SK-N-SH (cell line): ENCODE measurements at regions not wholly inside any gene's neighbourhood (a gene's known extent, or its start where the extent isn't known, plus 50 kb on each side); places are given as distances from the start of the nearest gene placed in this dataset.

Experiments
- CTCF ChIA-PET: fragments of 300-600, 350-600 bp; formaldehyde crosslinking; extraction: SDS; loops from one replicate; lab custom pipeline; 2021; lab: Yijun Ruan, JAX
- POLR2A ChIA-PET: fragments of 350-600 bp; sonication (Branson Sonifier 250); formaldehyde crosslinking; extraction: SDS; loops from one replicate; lab custom pipeline; 2020; ENCODE audit warnings: antibody characterized with exemption, inconsistent platforms; lab: Yijun Ruan, JAX
- DNase-seq: peaks from one replicate; pipeline ENCODE4 v3.0.0; 2012
- H2AFZ ChIP-seq: fragments of 200-600 bp; sonication (generic); 2 replicates; pipeline ENCODE4 v1.8.1; 2016; ENCODE audit warnings: antibody characterized with exemption, mild to moderate bottlenecking, low read depth
- H3F3A ChIP-seq: fragments of 200-600 bp; sonication (generic); replicated peaks from 2 replicates; pipeline ENCODE3; 2016; ENCODE audit warnings: antibody characterized with exemption, mild to moderate bottlenecking; ENCODE audit not compliant: insufficient read depth
- H3K27ac ChIP-seq, 2 experiments: fragments of 200-500 bp in 1 of 2; fragments of 200-600 bp in 1 of 2; sonication (Bioruptor generic) in 1 of 2; sonication (generic), shearing (Covaris generic) in 1 of 2; 2 replicates each; pipeline versions ENCODE4 v1.5.1 to v1.6.1; 2014 to 2016; ENCODE audit warnings: low read depth in 2 of 2, inconsistent platforms in 1 of 2, low read length in 1 of 2, mild to moderate bottlenecking in 1 of 2, mixed read lengths in 1 of 2
- H3K27me3 ChIP-seq: fragments of 200-600 bp; sonication (generic), shearing (Covaris generic); 2 replicates; pipeline ENCODE4 v1.6.1; 2016; ENCODE audit warnings: mixed run types; ENCODE audit not compliant: insufficient read depth
- H3K36me3 ChIP-seq, 2 experiments: fragments of 200-500 bp in 1 of 2; fragments of 200-600 bp in 1 of 2; sonication (Bioruptor generic) in 1 of 2; sonication (generic) in 1 of 2; replicated peaks in 1 of 2; 2 replicates each; pipeline versions ENCODE3 to v1.5.1; 2014 to 2016; ENCODE audit warnings: low read length in 1 of 2, mild to moderate bottlenecking in 1 of 2; ENCODE audit not compliant: insufficient read depth in 2 of 2, control insufficient read depth in 1 of 2
- H3K4me1 ChIP-seq, 2 experiments: fragments of 200-500 bp in 1 of 2; fragments of 200-600 bp in 1 of 2; sonication (Bioruptor generic) in 1 of 2; sonication (generic), shearing (Covaris generic) in 1 of 2; 2 replicates each; pipeline versions ENCODE4 v1.5.1 to v1.6.1; 2014 to 2016; ENCODE audit warnings: low read depth in 1 of 2, low read length in 1 of 2, mixed run types in 1 of 2; ENCODE audit not compliant: insufficient read depth in 2 of 2, control insufficient read depth in 1 of 2
- H3K4me2 ChIP-seq: fragments of 200-600 bp; sonication (generic), shearing (Covaris generic); 2 replicates; pipeline ENCODE4 v1.6.1; 2017; ENCODE audit warnings: mixed run types
- H3K4me3 ChIP-seq, 2 experiments: fragments of 200-500 bp in 1 of 2; fragments of 200-600 bp in 1 of 2; sonication (Bioruptor generic) in 1 of 2; sonication (generic), shearing (Covaris generic) in 1 of 2; 2 replicates each; pipeline versions ENCODE4 v1.5.1 to v1.8.1; 2014 to 2016; ENCODE audit warnings: low read depth in 2 of 2, inconsistent platforms in 1 of 2, low read length in 1 of 2, mild to moderate bottlenecking in 1 of 2, mixed read lengths in 1 of 2, moderate library complexity in 1 of 2
- H3K79me2 ChIP-seq: fragments of 200-600 bp; sonication (generic); 2 replicates; pipeline ENCODE4 v1.8.1; 2017; ENCODE audit warnings: mild to moderate bottlenecking; ENCODE audit not compliant: insufficient read depth
- H3K9ac ChIP-seq: fragments of 200-600 bp; sonication (generic); 2 replicates; pipeline ENCODE4 v1.6.1; 2017; ENCODE audit warnings: mixed run types
- H3K9me2 ChIP-seq: fragments of 200-600 bp; sonication (generic); 2 replicates; pipeline ENCODE4 v1.6.1; 2017; ENCODE audit warnings: mixed run types
- H3K9me3 ChIP-seq: fragments of 200-600 bp; sonication (generic); 2 replicates; pipeline ENCODE4 v1.6.1; 2017; ENCODE audit warnings: mixed run types, mild to moderate bottlenecking, moderate library complexity
- H4K20me1 ChIP-seq: fragments of 200-600 bp; sonication (generic); 2 replicates; pipeline ENCODE4 v1.6.1; 2017; ENCODE audit warnings: mild to moderate bottlenecking, mixed run types; ENCODE audit not compliant: insufficient read depth
- ELF1 ChIP-seq: IDR thresholded peaks from 2 replicates; pipeline ENCODE4 v1.4.0; 2012
- EZH2phosphoT487 ChIP-seq: fragments of 200-600 bp; sonication (generic); IDR thresholded peaks from 2 replicates; pipeline ENCODE4 v1.6.1; 2017; ENCODE audit warnings: low read depth, mixed run types, mild to moderate bottlenecking, antibody characterized with exemption, moderate library complexity, borderline replicate concordance
- FOXJ3 ChIP-seq: sonication (generic); formaldehyde crosslinking; IDR thresholded peaks from 2 replicates; pipeline ENCODE4 v1.5.1; 2020; ENCODE audit warnings: mild to moderate bottlenecking, missing genetic modification reagents
- GABPA ChIP-seq: IDR thresholded peaks from 2 replicates; pipeline ENCODE4 v1.4.0; 2012; ENCODE audit warnings: low read depth, mild to moderate bottlenecking
- JUND ChIP-seq: IDR thresholded peaks from 2 replicates; pipeline ENCODE4 v1.4.0; 2012
- NRF1 ChIP-seq: IDR thresholded peaks from 2 replicates; pipeline ENCODE4 v1.6.1; 2012; ENCODE audit warnings: low read depth, mild to moderate bottlenecking, low read length
- RXRA ChIP-seq: IDR thresholded peaks from 2 replicates; pipeline ENCODE4 v1.4.0; 2012; ENCODE audit warnings: low read depth, mild to moderate bottlenecking, borderline replicate concordance
- TAF1 ChIP-seq: IDR thresholded peaks from 2 replicates; pipeline ENCODE4 v1.6.1; 2012; ENCODE audit warnings: low read depth, mild to moderate bottlenecking, low read length, moderate library complexity, borderline replicate concordance
- TCF12 ChIP-seq: IDR thresholded peaks from 2 replicates; pipeline ENCODE4 v1.4.0; 2012
- WGBS: methylation state at CpG from one replicate; pipeline ENCODE4 v1.1.6; 2017; ENCODE audit warnings: low lambda C conversion rate; 5-methylcytosine and 5-hydroxymethylcytosine counted together
- TF ChIP-seq, protein P1 (sequence below): fragments of 200-600 bp; sonication (generic); IDR thresholded peaks from 2 replicates; pipeline ENCODE4 v1.6.1; 2017; ENCODE audit warnings: antibody characterized with exemption, mild to moderate bottlenecking, moderate library complexity
- TF ChIP-seq, protein P2 (sequence below): fragments of 150-350 bp; IDR thresholded peaks from 2 replicates; pipeline ENCODE4 v1.6.1; 2017; ENCODE audit warnings: antibody characterized with exemption, low read length, low read depth, borderline replicate concordance
- TF ChIP-seq, protein P3 (sequence below): fragments of 150-350 bp; IDR thresholded peaks from 2 replicates; pipeline ENCODE4 v1.6.1; 2016; ENCODE audit warnings: mild to moderate bottlenecking, low read depth, low read length

DNA sequence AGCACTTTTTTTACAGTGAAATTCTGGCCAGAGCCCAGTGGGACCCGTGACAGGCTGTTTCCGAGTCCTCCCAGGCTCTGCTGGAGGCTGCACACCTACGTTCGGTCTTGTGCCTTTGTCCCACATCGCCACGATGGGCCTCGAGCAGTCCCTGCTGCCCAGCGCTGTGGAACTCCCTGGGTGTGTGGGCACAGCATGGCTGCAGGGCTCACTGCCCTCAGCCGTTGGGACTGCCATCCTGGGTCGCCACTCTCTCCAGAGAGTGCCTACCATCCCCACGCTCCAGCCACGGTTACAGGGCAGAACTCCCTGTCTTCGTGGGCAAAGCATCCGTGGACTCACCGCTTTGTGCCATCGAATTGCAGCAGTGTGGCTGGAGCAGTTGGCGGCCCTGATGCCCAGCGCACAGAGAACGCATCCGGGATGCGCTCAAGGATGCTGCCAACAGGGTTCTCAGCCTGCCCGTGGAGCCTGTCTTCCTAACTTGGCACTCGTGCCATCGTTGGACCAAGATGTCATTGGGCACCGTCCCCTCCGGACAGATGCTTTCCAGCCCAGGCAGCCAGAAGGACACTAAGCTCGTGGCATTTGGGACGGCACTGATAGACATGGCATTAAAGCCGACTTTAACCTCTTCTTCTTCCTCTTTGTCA lies 85.0 kb upstream of the ARHGEF7 start:
- H3K9ac ChIP-seq = no peak overlapping the region
- H2AFZ ChIP-seq = no peak overlapping the region
- no peak for DNase-seq
- no peaks in the 10 kb centered on the region for H3K36me3 ChIP-seq
- H3F3A ChIP-seq = no peaks in the 10 kb centered on the region
- no peak overlapping the region for H3K4me2 ChIP-seq
- ChIA-PET POLR2A (no interaction called here), CTCF (no interaction called here)
- H3K4me1 ChIP-seq = no peaks in the 10 kb centered on the region
- no peaks in the 10 kb centered on the region for H3K79me2 ChIP-seq
- H3K9me2 ChIP-seq = no peaks in the 10 kb centered on the region
- H3K9me3 ChIP-seq = no peaks in the 10 kb centered on the region
- TF ChIP-seq RXRA (no peak), GABPA (no peak), JUND (no peak), TCF12 (no peak), FOXJ3 (CRISPR knock-in tag) (no peak), EZH2phosphoT487 (no peak), NRF1 (no peak), ELF1 (no peak), TAF1 (no peak)
- TF ChIP-seq, protein P1, sequence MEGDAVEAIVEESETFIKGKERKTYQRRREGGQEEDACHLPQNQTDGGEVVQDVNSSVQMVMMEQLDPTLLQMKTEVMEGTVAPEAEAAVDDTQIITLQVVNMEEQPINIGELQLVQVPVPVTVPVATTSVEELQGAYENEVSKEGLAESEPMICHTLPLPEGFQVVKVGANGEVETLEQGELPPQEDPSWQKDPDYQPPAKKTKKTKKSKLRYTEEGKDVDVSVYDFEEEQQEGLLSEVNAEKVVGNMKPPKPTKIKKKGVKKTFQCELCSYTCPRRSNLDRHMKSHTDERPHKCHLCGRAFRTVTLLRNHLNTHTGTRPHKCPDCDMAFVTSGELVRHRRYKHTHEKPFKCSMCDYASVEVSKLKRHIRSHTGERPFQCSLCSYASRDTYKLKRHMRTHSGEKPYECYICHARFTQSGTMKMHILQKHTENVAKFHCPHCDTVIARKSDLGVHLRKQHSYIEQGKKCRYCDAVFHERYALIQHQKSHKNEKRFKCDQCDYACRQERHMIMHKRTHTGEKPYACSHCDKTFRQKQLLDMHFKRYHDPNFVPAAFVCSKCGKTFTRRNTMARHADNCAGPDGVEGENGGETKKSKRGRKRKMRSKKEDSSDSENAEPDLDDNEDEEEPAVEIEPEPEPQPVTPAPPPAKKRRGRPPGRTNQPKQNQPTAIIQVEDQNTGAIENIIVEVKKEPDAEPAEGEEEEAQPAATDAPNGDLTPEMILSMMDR = no peak
- TF ChIP-seq, protein P2, sequence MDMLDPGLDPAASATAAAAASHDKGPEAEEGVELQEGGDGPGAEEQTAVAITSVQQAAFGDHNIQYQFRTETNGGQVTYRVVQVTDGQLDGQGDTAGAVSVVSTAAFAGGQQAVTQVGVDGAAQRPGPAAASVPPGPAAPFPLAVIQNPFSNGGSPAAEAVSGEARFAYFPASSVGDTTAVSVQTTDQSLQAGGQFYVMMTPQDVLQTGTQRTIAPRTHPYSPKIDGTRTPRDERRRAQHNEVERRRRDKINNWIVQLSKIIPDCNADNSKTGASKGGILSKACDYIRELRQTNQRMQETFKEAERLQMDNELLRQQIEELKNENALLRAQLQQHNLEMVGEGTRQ = no peak
- TF ChIP-seq, protein P3, sequence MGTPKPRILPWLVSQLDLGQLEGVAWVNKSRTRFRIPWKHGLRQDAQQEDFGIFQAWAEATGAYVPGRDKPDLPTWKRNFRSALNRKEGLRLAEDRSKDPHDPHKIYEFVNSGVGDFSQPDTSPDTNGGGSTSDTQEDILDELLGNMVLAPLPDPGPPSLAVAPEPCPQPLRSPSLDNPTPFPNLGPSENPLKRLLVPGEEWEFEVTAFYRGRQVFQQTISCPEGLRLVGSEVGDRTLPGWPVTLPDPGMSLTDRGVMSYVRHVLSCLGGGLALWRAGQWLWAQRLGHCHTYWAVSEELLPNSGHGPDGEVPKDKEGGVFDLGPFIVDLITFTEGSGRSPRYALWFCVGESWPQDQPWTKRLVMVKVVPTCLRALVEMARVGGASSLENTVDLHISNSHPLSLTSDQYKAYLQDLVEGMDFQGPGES = no peak
- no peak overlapping the region for H3K27ac ChIP-seq
- no peak overlapping the region for H3K4me3 ChIP-seq
- no peaks in the 10 kb centered on the region for H4K20me1 ChIP-seq
- 65% methylated on average over 16 of the region's 29 CpGs for WGBS
- no peaks in the 10 kb centered on the region; the same call in 1 of the 2 replicates for H3K27me3 ChIP-seq
